CD4-positive, alpha-beta T cell (primary cell): ENCODE measurements at regions not wholly inside any gene's neighbourhood (a gene's known extent, or its start where the extent isn't known, plus 50 kb on each side); places are given as distances from the start of the nearest gene placed in this dataset.

ENCODE experiments used
- ATAC-seq: fragments of 200-7000 bp; cut with Tn5 transposase; one replicate; pipeline ENCODE4 v1.10.0; 2022; ENCODE audit warnings: mild to moderate bottlenecking; ENCODE audit not compliant: poor library complexity
- CTCF ChIA-PET: fragments of 350-600 bp; sonication (Branson Sonifier 250); formaldehyde crosslinking; loops from one replicate; lab custom pipeline; 2021; ENCODE audit warnings: antibody characterized with exemption, inconsistent platforms; lab: Charles Lee
- POLR2A ChIA-PET: fragments of 350-600 bp; sonication (Branson Sonifier 250); formaldehyde crosslinking; loops from one replicate; lab custom pipeline; 2021; ENCODE audit warnings: antibody characterized with exemption, inconsistent platforms; lab: Charles Lee
- DNase-seq, 14 experiments: peaks; one replicate each; pipeline ENCODE4 v3.0.0-alpha.2; 2013 to 2020; ENCODE audit warnings: mixed read lengths in 2 of 14
- H3K27ac ChIP-seq, 2 donors: one replicate each; pipeline versions ENCODE4 v1.5.1 to v1.7.0; 2013; ENCODE audit warnings: low read length in 2 of 2, low read depth in 1 of 2, mild to moderate bottlenecking in 1 of 2
- H3K27me3 ChIP-seq, 2 experiments: 1 replicate in 1 of 2; 2 replicates in 1 of 2; pipeline versions ENCODE4 v1.6.1 to v1.7.0; 2013; ENCODE audit warnings: low read length in 2 of 2, control low read depth in 1 of 2, mild to moderate bottlenecking in 1 of 2, moderate library complexity in 1 of 2; ENCODE audit not compliant: insufficient read depth in 2 of 2, control insufficient read depth in 1 of 2
- H3K36me3 ChIP-seq: one replicate; pipeline ENCODE4 v1.6.1; 2013; ENCODE audit warnings: low read length, control low read depth; ENCODE audit not compliant: insufficient read depth
- H3K4me1 ChIP-seq: one replicate; pipeline ENCODE4 v1.6.1; 2013; ENCODE audit warnings: low read length, control low read depth; ENCODE audit not compliant: insufficient read depth
- H3K4me3 ChIP-seq: one replicate; pipeline ENCODE4 v1.5.1; 2013; ENCODE audit warnings: mild to moderate bottlenecking, low read length, moderate library complexity
- H3K9me3 ChIP-seq, 2 experiments: 1 replicate in 1 of 2; 2 replicates in 1 of 2; pipeline versions ENCODE4 v1.6.1 to v1.7.0; 2013; ENCODE audit warnings: low read length in 2 of 2, mild to moderate bottlenecking in 2 of 2, control low read depth in 1 of 2, moderate library complexity in 1 of 2; ENCODE audit not compliant: control insufficient read depth in 1 of 2, insufficient read depth in 1 of 2
- H3K27ac Mint-ChIP-seq: one replicate; pipeline ENCODE4 v1.8.0; 2020; ENCODE audit warnings: mixed read lengths
- H3K27me3 Mint-ChIP-seq: one replicate; pipeline ENCODE4 v1.8.0; 2021; ENCODE audit warnings: mixed read lengths
- H3K36me3 Mint-ChIP-seq: one replicate; pipeline ENCODE4 v1.8.0; 2021; ENCODE audit warnings: low read depth, mixed read lengths
- H3K4me1 Mint-ChIP-seq: one replicate; pipeline ENCODE4 v1.8.0; 2021; ENCODE audit warnings: low read depth, mixed read lengths
- H3K4me3 Mint-ChIP-seq: one replicate; pipeline ENCODE4 v1.8.0; 2020; ENCODE audit warnings: mild to moderate bottlenecking, mixed read lengths
- H3K9me3 Mint-ChIP-seq: one replicate; pipeline ENCODE4 v1.8.0; 2020; ENCODE audit warnings: mixed read lengths
- CTCF ChIP-seq: fragments of 200-600 bp; IDR thresholded peaks from one replicate; pipeline ENCODE4 v1.8.0; 2022; ENCODE audit warnings: antibody characterized with exemption, mild to moderate bottlenecking
- intact Hi-C, 2 experiments: fragments of 100-400 bp; cut with DNase I in 1 of 2; cut with micrococcal nuclease in 1 of 2; formaldehyde crosslinking; loops; one replicate each; pipeline versions ENCODE4 v1.15.1 to v1.9.0; 2023 to 2025; cut with DNase I, micrococcal nuclease

GRCh38 chrX:114095789-114096188 is 488.1 kb upstream of the HTR2C start:
- Histone ChIP-seq H3K36me3 (no peaks in the 10 kb centered on the region), H3K4me1 (no peaks in the 10 kb centered on the region), H3K4me3 (no peak overlapping the region), H3K9me3 (no peaks in the 10 kb centered on the region), H3K27ac (no peak overlapping the region), H3K27me3 (no peaks in the 10 kb centered on the region)
- ATAC-seq: no peak
- H3K4me3 Mint-ChIP-seq: no peak overlapping the region
- no peaks in the 10 kb centered on the region for H3K4me1 Mint-ChIP-seq
- no peaks in the 10 kb centered on the region for H3K36me3 Mint-ChIP-seq
- ChIA-PET POLR2A (no interaction called here), CTCF (no interaction called here)
- intact Hi-C loops: no loop called here
- no peak for DNase-seq
- TF ChIP-seq CTCF: no peak
- H3K9me3 Mint-ChIP-seq: peaks cover 5% of the 10 kb centered on the region
- H3K27ac Mint-ChIP-seq: no peak overlapping the region
- no peaks in the 10 kb centered on the region for H3K27me3 Mint-ChIP-seq

DNA sequence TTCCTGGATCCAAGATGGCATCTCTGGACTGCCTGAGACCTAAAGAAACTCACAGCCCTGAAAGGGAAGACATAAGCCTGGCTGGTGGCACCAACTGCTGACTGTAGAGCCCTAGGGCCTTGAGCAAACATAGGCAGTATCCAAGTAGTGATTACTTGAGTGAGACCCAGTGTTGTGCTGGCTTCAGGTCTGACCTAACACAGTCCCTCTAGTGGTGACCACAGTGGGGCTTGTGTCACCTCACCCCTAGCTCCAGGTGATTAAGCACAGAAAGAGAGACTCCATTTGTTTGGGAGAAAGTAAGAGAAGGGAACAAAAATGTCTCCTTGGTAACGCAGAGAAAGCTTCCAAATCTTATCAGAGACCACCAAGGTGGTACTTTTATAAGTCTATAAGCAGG is 496.3 kb upstream of the HTR2C start:
- H3K9me3 Mint-ChIP-seq: peaks cover 6% of the 10 kb centered on the region
- intact Hi-C loops: no loop called here
- ChIA-PET CTCF (no interaction called here), POLR2A (no interaction called here)
- DNase-seq: no peak
- no peak for TF ChIP-seq CTCF
- Histone ChIP-seq H3K36me3 (no peaks in the 10 kb centered on the region), H3K9me3 (no peaks in the 10 kb centered on the region), H3K4me1 (no peaks in the 10 kb centered on the region), H3K4me3 (no peak overlapping the region), H3K27me3 (no peaks in the 10 kb centered on the region), H3K27ac (no peak overlapping the region)
- H3K4me3 Mint-ChIP-seq: no peak overlapping the region
- no peaks in the 10 kb centered on the region for H3K4me1 Mint-ChIP-seq
- no peaks in the 10 kb centered on the region for H3K36me3 Mint-ChIP-seq
- ATAC-seq: no peak
- H3K27ac Mint-ChIP-seq: no peak overlapping the region
- H3K27me3 Mint-ChIP-seq: no peaks in the 10 kb centered on the region

GRCh38 chrX:114077773-114078172 is 506.1 kb upstream of the HTR2C start:
- Histone ChIP-seq H3K9me3 (no peaks in the 10 kb centered on the region), H3K4me3 (no peak overlapping the region), H3K27me3 (no peaks in the 10 kb centered on the region), H3K36me3 (no peaks in the 10 kb centered on the region), H3K4me1 (no peaks in the 10 kb centered on the region), H3K27ac (no peak overlapping the region)
- Mint-ChIP-seq H3K4me1 (no peaks in the 10 kb centered on the region), H3K4me3 (no peak overlapping the region), H3K9me3 (no peaks in the 10 kb centered on the region), H3K36me3 (no peaks in the 10 kb centered on the region), H3K27ac (no peak overlapping the region), H3K27me3 (no peaks in the 10 kb centered on the region)
- ChIA-PET CTCF (no interaction called here), POLR2A (no interaction called here)
- DNase-seq: no peak
- no peak for TF ChIP-seq CTCF
- ATAC-seq: no peak
- intact Hi-C loops: no loop called here
